GM12864 (cell line): ENCODE measurements at regions not wholly inside any gene's neighbourhood (a gene's known extent, or its start where the extent isn't known, plus 50 kb on each side); places are given as distances from the start of the nearest gene placed in this dataset.
"Not testable (repeated sequence)": the region's sequence is repeated elsewhere in the genome, so short reads cannot be mapped to it uniquely, and the experiment has no call there.

Source experiments
- DNase-seq: peaks from one replicate; pipeline ENCODE4 v3.0.0-alpha.2; 2011; ENCODE audit warnings: low read depth
- H3K4me3 ChIP-seq: 2 replicates; pipeline ENCODE4 v1.5.1; 2011; ENCODE audit warnings: mild to moderate bottlenecking, low read depth, low read length, control low read depth
- TF ChIP-seq, protein P1 (sequence below): IDR thresholded peaks from 2 replicates; pipeline ENCODE4 v1.5.1; 2011; ENCODE audit warnings: low read depth, mild to moderate bottlenecking, moderate library complexity, low read length, control low read depth, inconsistent platforms; ENCODE audit errors: missing control alignments

DNA sequence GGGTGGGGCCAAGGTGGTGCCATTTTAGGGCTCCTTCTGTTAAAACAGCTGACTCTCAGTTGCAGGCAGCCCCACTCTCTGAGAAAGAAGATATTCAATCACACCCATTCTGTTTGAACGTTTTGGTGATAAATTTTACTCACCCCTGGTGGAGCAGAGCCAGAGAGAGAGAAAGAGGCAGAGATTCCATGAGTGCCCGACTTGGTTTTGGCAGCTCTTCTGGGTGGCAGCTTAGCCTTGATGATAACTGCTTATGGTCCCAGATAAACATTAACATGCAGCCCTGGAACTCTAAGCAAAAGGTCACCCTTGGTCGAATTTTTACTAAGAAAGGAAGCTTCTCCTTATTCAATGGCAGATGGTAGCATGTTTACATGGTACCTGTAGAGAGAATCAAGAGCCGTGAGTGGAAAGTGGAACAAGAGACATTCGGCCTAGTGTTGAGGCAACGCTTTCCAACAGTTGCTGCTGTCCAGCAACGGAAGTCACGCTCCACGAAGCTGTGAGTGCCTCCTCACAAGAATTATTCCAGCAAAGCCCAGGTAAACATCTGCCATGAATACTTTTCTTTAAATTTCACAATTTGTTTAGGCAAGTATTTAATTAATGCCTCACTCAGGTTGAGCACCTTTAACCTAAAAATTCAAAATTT is 530.6 kb upstream of the ROBO2 start:
- TF ChIP-seq, protein P1, sequence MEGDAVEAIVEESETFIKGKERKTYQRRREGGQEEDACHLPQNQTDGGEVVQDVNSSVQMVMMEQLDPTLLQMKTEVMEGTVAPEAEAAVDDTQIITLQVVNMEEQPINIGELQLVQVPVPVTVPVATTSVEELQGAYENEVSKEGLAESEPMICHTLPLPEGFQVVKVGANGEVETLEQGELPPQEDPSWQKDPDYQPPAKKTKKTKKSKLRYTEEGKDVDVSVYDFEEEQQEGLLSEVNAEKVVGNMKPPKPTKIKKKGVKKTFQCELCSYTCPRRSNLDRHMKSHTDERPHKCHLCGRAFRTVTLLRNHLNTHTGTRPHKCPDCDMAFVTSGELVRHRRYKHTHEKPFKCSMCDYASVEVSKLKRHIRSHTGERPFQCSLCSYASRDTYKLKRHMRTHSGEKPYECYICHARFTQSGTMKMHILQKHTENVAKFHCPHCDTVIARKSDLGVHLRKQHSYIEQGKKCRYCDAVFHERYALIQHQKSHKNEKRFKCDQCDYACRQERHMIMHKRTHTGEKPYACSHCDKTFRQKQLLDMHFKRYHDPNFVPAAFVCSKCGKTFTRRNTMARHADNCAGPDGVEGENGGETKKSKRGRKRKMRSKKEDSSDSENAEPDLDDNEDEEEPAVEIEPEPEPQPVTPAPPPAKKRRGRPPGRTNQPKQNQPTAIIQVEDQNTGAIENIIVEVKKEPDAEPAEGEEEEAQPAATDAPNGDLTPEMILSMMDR, result no peak
- no peak overlapping the region for H3K4me3 ChIP-seq
- no peak for DNase-seq

DNA sequence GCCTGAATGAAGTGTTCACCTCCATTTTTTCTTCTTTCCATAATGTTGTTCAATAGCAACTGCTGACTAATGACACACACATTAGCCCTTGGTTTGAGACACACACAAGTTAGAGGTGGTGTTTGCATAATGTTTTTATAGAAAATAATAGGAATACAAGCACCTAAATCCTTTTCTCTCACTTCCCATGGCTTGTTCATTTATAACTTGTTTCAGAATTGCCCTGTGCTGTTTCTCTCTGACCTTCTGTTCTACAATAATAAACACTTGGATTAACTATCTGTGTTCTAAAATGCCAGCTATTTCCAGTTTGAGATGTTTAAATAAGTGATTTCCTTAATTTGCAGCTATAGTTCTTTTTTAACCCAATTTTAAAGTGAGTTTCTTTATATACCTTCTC is 525.1 kb upstream of the ROBO2 start:
- no peak for DNase-seq
- TF ChIP-seq, protein P1, result no peak
- no peak overlapping the region for H3K4me3 ChIP-seq

DNA sequence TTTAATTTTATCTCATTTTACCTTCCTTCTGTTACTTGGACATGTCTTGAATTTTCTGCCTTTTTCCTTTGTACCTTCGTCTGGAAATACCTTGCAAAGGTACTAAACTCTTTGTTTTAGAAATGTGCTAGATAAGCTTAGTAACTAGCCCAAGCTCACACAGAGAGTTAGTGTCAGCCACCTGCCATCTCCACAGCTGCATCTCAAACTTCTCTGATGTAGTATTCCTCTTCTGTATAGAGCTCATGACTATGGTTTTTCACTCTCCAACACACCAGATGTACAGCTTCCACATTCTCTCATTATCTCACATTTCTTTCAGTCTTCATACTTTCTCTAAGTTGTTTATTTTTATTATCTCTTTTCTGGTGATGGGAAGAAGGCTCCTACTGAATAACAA is 516.6 kb upstream of the ROBO2 start:
- no peak for DNase-seq
- TF ChIP-seq, protein P1, result no peak
- no peak overlapping the region for H3K4me3 ChIP-seq

DNA sequence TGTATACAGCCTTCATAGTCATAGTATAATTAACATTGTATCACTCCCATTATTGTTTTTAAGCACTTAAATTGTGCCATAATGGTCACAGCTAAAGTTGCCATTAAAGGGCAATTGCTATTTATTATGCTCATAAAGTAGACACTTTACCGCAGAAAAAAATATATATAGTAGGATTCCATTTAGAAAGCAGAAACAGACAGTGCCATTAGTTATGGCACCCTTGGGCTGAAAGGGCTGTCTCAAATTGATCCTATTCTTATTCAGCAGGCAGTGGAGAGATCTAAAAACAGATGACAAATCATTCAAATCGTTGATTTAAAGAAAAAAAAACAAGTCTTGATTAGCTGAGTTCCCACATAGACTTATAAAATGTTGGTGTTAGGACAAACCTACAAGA is 514.2 kb upstream of the ROBO2 start:
- no peak overlapping the region for H3K4me3 ChIP-seq
- TF ChIP-seq, protein P1, result no peak
- no peak for DNase-seq

DNA sequence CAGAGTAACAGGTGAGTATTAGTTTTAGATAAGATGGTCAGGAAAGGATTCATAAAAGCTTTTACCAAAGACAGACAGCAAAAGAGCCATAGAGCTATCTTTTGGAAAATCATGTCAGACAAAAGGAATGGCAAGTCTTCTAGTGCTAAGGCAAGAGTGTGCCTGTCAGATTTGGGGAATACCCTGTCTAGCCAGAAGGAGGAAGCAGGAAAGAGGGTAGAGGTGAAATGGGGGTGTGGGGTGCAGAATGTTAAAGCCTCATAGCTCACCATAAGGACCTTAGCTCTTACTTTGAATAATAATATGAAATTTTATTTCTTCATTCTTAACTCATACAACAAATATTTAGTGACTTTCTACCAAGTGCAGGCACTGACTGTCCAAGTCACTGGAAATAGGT is 512.1 kb upstream of the ROBO2 start:
- TF ChIP-seq, protein P1, result no peak
- H3K4me3 ChIP-seq, result no peak overlapping the region
- no peak for DNase-seq

DNA sequence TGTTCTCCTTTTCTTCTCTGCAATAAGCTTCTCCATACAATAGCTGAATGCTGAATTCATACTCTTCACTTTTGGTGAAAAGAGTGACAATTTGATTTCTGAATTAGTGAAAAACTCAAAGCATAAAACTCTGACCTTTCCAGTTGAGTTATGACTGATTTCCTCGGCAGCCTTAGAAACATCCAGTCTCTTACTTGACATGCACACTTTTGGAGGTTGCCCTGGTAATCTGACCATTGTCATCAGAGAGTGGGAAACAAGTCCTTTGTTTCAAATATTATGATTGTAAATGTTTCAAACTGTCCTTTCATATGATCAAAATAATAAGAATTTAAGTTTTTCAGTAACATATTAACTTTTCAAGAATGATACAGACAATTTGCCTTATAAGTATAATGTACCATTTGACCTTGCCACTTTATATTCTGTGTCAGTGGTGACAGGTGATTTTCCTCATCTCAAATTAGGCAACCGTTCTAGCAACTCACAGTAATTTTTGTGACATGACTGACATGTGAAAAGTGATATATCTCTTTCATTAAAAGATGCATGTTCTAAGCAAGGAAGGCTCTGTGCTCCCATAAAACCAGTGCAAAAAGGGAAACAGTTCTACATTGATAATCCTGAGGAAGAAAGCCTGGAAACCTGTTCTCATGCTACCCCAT is 507.6 kb upstream of the ROBO2 start:
- TF ChIP-seq, protein P1, result no peak
- H3K4me3 ChIP-seq, result no peak overlapping the region
- DNase-seq, result no peak

DNA sequence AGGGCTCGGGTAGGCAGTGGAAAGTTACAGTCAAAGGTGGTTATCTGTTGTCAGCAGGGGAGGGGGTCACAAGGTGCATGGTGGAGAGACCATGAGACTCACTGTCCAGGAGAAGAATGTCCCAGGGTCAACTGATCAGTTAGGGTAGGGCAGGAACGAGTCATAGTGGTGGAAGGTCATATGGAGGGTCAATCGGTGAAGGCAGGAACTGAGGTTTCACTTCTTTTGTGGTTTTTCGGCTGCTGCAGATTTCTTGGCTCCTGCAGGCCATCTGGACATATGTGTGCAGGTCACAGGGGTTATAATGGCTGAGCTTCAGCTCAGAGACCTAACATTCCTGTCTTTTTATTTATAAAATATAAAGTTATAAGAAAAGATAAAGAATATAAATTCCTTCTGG is 506.2 kb upstream of the ROBO2 start:
- not testable (repeated sequence) for DNase-seq

DNA sequence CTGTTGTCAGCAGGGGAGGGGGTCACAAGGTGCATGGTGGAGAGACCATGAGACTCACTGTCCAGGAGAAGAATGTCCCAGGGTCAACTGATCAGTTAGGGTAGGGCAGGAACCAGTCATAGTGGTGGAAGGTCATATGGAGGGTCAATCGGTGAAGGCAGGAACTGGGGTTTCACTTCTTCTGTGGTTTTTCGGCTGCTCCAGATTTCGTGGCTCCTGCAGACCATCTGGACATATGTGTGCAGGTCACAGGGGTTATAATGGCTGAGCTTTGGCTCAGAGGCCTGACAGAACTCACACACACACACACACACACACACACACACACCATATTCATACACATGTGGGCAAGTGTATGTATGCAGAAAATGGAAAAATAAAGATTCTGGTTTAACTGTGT is 502.0 kb upstream of the ROBO2 start:
- H3K4me3 ChIP-seq, result not testable (repeated sequence)
- DNase-seq, result peak; percentile 8

More for the DNA sequence above, 506.2 kb upstream of the ROBO2 start:
- not testable (repeated sequence) for H3K4me3 ChIP-seq
